Islet precursor cell (in vitro differentiated cells): ENCODE measurements at regions not wholly inside any gene's neighbourhood (a gene's known extent, or its start where the extent isn't known, plus 50 kb on each side); places are given as distances from the start of the nearest gene placed in this dataset.

ENCODE experiments used
- DNase-seq: peaks from one replicate; pipeline ENCODE4 v3.0.0-alpha.2; 2018

DNA sequence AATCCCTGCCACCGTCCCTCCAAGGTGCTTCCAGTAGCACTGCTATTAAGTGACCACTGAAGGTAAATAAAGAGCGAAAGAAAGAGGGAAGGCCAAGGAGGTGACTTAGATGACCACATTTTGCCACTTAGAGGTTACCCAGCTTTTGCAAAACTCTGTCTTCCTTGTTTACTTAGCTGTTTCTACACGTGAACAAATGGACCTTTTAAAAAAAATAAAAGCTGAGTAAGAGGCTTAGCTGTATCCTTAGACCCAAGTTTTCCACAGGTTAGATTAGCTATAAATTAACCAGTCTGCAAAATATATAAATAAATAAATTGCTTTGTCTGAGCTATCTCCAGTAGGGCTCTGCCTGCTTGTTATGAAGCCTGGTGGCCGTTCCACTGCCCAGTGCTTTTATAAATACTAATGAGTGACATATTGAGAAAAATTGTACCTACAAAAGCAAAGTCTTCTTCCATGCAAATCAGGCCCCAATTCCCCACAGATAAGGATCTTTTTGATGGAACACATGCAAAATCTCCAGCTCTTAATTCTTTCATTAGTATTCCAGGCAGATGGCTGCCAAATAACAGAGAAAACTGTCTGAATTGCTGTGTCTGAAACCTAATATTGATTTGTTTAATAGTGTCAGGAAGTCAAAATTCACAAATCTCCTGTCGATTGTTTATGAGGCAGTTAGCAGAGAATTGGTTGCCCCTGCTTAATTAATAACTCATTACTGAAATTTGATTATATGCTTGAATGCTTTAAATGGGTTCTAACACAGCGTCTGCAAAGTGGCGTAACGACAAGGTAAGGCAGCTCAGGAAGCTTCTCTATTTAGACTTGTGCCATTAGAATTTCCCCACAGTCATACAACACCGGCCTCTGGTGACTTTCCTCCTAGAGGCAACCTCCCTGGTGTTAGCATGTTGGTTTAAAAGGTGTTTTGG, 176.7 kb downstream of the EMX2 start:
- no peak for DNase-seq

DNA sequence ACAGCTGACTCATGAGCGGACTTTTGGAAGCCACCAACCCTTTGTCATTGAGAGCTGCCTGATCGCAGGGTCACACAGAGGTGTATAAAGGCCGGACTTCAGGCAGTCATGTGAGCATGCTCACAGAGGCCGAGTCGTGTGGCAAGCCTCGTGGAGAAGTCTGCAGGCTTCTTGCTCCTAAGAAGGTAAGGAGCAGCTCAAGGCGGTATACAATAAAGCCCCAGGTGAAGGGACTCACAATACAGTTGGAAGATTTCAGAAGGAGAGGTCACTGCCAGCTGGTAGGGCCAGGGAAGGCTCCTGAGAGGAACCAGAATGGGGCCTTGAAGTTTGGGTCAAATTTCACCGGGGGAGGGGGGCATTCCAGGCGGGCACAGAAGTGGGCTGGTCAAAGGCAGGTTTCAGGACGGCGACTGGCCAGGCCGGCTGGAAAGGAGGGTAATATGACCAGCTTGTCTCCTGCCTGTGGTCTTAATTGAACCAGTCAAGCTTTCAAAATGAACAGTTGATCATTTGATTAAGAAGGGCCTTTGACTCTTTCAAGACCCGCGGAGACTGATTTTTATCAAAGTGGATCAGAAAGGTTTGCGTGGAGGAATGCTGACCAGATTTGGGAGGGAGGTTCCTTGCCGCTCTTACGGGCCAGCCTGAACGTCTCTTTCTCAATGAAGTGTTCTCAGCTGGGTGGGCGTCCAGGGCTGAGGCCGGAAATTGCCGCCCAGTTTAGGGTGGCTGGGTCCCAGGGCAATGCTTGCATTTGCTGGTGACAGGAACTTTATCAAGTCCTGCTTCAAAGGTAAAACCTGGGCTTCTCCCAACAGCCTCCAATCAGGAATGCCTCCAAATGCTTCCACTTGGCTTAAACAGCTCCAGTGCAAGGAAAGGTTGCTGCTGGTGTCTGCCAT, 178.6 kb downstream of the EMX2 start:
- DNase-seq: peak; percentile 82

DNA sequence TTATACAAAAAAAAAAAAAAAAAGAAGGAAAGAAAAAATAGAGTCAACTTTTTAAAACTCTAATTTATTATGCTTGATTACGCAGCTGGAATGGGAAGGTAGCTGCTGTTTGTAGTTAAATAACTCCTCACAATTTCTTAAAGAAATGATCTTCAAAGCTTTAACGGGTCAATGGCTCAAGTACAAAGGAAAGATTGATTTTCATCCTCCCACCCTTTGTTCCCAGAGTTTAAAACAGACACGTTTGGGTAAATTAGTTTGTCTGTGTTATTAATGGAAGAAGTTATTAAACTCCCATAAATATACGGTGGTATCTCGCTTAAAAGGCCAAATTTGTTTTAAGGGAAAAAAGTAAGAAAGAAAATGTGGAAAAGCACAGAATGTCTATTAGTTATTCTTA, 179.3 kb downstream of the EMX2 start:
- DNase-seq: no peak

DNA sequence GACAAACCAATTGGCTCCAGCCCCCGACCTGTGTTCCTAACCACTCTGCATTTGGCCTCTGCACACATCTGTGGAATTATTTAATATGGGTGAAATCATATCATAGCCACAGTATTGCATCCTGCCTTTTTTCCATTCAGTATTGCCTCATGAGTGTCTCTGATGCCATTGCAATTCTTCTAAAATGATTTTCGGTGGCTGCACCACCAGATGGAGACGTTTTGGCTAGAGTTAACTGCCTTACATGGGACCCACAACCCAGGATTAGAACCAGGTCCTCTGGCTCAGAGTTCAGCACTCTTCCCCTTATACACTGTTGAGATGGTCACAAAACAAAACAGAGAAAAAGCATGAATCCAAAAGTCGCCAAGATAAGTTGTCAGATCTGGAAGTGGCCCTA, 180.8 kb downstream of the EMX2 start:
- DNase-seq: no peak

DNA sequence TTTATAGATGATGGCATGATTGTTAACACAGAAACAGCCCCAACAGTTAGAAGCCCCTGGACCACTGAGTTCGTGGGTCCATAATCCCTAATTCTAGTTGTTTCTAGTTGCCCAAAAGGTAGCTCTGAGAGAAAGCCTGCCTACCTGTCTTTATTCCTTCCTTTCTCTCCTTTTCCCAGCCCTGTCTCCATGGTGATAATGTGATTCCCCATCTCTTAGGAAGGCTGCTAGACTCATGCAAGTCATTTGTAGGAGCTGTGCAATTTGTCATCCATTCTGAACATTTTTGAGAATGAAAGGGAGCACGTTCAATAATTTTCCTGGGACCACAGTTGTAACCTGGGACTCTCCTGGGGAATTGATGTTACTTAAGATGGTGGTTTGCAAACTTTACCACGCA, 183.4 kb downstream of the EMX2 start:
- no peak for DNase-seq

DNA sequence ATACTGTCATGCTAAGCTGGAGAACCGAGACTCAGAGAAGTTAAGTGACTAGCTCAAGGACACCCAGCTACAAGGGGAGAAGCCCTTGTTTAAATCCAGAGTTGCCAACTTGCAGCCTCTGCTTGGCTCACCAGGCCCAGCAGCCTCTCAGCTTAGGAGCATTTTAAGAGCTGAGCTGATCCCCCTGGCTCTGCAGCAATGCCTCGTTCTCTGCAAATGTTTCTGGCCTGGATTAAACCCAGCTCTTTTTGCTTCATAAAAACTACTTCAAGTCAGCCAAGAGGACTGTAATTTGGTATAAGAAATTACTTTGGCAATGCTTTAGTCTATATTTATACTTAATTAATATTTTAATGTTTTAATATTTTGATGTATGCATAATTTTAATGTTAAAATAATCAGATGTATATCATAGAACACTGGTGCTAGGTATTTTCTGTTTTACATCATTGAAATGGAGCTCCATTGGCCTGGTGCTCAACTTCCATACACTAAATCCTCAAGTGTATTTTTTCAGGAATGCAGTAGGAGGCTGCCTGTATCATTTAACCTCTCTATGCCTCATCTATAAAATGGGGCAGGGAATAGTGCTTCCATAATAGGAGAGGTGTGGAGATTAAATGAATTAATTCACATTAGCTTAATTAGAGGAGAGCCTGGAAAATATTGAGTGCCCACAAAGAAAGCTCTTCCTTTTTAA, 184.2 kb downstream of the EMX2 start:
- DNase-seq: no peak

DNA sequence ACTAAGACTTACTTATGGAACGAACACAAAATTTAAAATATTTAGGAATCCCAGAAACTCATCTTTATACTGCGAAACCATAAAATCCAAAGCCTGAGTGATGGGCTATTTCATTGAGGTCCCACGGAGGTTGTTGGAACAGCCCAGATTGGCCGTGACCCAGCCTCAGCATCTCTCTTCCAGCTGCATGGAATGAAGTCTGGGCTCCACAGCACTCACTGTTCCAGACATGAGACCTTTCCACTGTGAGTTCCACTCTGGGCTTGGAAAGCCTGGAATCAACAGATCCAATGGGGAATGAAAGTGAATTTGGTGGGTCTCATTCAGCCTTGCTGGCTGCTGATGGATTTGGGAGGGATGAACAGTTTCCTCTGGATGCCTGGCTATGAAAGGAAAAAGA, 184.9 kb downstream of the EMX2 start:
- DNase-seq: no peak

DNA sequence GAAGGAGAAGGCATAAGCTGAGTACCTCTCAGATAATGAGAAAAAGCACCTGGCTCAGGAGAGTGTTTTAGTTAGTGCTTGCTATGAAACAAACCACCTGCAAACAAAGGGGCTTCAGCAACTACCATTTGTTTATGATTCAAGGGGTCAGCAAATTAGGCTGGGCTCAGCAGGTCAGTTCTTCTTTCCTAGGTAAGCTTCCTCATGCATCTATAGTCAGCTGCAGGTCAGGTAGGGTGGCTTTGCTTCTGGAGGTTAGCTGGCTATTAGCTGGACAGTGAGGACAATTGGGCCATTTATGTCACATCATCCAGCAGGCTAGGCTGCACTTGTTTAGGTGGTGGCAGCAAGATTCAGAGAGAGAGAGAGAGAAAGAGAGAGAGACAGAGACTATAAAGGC, 185.5 kb downstream of the EMX2 start:
- DNase-seq: peak; percentile 13

DNA sequence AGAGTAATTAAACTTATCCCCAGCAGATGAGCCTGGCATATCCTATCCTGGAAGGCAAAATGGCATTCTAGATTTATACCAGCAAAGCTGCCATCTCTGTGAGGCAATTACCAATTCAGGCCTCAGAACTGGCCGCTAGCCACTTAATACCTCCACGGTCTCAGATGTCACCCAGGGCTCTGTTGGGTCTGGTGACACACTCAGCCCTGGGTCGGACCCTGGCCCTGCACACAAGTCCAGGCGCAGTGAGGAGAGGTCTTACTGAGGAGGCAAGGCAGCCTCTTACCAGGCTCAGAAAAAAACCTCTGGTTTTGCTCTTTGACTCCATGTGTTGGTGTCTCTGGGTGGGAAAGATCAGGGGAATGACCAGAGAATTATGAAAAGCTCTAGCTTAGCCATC, 186.6 kb downstream of the EMX2 start:
- DNase-seq: peak; percentile 27

DNA sequence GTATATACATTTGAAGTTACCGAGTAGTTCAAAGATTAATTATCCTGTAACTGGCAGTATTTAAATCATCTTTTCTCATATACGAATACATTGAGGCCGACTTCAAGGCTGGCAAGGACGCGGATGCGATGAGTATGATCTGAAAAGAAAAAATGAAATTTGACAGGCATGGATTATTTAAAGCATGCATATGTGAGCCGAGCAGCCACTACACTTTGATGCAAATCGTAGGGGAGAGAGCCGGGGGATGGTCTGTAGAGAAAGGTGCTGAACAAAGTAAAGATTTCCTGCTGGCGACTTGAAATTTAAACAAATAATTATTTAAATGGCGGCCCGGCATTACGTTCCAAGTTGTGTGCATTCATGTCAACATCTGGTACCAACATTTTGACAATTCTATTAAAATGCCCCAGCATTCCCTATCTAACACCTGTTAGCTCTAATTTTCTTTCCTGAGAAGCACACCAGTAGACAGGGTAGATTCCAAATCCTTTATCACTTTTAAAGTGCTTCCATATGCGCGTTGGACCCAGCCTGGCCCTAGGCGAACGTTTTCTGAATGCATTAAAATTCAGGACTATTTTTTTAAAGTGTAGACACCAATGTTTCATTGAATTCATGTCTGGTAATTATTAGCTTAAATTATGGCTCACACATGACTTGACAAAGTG, 188.7 kb downstream of the EMX2 start:
- no peak for DNase-seq

DNA sequence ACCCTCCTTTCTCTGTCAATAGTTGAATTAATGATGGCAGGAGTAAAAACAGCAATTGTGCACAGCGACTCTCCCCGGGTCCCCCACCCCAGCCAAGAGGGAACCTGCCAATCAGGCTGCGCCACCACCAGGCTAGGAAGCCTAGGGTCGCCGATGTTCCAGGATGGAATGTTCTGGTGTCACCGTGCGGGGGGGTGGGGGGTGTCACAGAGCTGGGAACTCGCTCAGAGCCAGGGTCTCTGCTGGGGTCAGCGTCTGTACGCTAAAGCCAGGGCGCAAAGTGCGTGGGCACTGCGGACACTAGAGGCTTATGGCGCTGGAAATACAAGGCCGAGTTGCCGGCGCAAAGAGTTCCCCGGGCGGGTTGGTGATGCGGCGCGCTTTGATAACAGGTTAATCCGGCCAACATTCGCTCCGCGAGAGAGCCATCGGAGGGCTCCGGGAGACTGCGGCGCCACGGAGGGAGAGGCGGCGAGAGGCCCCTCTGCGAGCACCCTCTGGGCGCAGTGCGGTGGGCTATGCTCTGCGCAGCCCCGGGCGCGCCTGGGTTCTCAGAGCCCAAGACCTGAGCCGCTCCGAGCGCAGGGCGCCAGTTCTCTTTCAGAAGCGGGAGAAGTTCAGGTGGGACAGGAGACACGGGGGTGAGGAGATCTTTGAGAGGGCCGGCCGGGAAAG, 192.3 kb downstream of the EMX2 start:
- DNase-seq: peak; percentile 74

DNA sequence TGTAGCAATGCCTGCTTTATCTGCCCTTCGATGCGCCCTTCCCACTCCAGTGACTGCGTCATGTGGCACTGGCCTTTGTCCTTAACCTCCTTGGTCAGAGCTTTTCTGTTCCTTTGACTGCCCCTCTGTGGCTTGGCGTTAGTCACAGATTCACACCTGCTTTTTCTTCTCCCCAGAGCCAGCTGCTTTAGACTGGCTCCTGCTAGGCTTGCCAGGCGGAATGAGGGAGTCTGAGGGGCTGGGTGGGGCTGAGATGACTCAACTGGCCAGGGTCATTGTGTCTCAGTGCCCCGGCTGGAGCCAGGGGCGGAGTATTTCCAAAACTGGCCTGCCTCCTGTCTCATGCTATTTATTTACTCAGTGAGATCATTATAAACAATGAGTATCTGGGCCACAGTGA, 194.1 kb downstream of the EMX2 start:
- DNase-seq: peak; percentile 68

DNA sequence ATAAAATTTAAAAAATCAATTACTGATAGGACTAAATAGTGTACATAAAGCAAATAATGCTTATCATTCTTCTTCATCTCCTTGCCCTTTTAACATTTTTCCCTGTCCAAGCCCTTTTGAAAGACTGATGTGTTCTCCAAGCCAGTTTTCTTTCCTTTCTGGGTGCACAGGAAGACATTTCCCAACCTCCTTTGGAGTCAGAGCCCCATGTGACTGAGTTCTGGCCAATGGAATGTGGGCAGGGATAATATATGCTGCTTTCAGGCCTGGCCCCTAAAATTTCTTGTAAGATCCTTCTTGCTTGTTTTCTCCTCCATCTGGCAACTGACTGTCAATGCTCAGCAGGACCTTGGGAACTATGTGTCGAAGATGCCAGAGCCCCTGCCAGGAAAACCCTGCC, 197.5 kb downstream of the EMX2 start:
- no peak for DNase-seq

DNA sequence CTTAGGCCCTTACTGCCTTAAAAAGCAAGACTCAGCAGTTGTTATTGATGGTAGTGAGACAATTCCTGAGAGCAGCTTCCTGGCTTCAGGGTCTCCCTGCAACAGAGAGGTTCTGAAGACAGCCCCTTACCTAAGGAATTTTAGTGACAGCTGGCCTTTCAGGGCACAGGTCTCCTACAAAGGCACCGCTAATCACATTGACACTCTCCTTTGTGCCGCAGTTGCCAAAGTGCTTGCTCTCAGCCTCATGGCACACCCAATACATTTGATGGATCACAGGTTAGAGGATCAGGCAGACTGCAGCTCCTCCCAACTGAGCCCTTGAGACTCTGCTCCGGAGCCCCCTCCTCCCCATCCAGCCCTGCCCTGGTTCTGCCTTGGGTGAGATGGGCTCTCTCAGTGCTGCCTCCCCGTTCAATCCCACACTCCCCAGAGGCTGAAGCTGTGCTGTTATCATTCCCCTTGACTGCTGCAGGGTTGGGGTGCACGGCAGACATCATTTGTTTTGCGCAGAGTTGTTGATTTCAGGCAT, 198.2 kb downstream of the EMX2 start:
- peak; percentile 34 for DNase-seq

DNA sequence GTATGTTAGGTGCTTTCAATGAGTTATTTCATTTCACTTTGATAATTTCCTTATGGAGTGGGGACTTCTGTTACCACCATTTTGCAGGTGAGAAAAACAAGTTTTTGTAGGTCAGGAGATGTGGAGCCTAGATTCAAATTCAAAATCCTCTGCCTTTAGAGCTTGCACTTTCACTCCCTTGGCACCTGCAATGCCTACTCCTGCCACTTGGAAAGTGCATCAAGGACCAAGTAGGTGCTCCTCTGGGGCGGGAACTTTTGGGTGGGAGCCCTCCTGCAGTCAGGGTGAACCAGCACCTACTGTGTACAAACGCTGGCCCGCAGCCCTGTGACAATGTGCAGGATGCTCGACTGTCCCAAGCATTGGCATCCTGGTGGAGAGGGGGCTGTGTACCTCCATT, 199.0 kb downstream of the EMX2 start:
- peak; percentile 50 for DNase-seq

DNA sequence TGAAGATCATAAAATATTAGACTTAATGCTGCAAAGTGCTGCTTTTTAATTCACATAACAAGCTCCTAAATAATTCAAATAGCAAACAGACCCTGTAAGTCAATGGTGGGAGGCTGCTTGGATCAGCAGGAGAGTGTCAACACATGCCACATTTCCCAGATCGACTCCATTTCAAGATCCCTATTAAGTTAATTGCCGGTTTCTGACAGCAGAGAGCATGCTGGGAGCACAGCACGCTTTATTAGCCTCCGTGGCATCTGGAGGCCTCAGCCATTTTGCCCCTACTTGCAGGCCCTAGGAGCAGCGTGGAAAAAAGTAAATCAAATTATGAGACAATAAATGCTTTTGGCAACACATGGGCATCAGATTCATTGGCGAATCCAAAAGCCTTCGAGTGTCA, 201.0 kb downstream of the EMX2 start:
- DNase-seq: no peak

DNA sequence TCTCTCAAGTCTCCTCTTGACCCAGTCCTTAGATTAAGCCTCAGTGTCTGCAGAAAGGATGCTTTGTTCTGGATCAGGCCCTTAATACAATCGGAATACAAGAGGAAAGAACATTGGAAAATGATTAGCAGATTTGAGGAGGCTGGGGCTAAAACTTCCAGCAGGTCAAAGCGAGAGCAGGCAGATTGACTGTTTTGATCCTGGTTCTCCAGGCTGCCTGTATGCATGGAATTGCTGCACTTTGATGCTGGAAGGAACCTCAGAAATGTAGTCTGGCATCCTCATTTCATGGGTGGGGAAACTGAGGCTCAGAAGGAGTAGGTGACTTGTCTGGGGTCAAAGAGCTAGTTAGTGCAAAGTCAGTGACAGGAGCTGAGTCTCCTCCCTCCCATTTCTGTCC, 202.8 kb downstream of the EMX2 start:
- no peak for DNase-seq

DNA sequence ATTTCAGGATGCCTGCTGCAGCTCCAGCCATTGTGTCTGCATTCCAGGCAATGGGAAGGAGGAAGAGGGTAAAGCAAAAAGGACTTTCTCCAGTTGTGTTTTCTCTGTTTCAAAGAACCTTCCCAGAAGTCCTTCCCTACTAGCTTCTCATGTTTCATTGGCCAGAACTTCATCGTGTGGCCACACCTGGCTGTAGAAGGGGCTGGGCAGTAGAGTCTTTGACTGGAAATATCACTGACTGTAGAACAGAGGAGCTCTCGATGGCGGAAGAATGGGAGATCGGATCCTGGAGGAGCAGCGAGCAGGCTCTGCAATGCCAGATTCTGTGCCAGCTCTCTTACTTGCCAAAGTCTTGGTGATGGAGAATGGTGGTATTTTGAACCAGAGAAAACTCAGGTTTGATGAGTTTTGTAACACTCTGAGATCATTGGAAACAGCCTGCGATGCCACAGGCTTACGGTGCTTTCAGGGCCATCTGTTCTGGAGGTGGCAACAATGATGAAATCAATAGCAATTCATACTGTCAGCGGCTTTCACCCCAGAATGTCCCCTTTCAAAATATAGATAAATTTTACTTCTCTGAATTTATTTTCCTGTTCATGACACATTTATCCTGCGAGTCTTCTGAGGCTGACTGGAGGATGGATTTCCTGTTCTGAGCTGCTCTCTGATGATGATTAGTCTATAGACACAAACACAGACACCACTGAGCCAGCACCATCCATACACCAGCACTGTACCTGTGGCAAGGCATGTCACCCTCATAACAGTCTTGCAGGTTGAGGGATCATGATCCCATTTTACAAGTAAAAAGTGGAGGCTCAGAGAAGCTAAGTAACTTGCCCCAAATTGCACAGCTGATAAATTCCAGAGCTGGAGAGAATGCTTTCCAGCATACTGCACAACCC, 204.2 kb downstream of the EMX2 start:
- DNase-seq: no peak

DNA sequence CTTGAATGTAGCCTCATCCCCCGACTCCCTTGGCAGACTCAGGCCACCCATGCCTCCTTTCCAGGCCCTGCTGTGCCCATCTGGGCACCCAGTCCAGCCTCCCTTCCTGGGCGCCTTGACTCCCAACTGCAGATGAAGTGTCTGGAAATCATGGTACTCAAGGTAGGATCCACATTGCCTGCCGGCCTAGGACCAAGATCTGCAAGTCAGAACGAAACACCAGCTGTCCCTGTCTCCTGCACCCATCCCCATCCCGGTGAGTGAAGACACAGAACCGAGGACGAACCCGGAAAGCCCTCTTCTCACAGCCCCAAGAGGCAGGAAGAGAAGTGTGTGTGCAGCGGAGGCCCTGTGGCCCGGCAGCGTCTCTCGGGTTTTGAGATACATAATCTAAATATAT, 205.1 kb downstream of the EMX2 start:
- no peak for DNase-seq

DNA sequence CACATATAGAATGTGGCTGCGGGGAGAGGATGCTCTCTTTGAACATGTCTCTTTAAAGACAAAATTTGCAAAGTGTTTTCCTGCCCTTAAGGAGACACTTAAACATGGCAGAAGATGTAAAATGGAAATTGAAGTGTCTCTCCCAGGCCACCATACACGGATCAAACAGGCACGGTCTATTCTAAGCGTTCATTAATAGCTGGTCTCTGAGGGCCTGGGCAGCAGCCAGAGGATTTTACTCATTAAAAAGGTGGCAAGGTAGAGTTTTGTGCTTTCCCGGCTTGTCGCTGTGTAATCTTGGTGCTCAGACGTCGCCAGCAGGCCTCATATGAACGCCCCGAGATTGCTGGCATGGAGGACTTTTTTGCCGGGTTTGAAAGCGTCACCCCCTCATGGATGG, 205.5 kb downstream of the EMX2 start:
- DNase-seq: no peak

DNA sequence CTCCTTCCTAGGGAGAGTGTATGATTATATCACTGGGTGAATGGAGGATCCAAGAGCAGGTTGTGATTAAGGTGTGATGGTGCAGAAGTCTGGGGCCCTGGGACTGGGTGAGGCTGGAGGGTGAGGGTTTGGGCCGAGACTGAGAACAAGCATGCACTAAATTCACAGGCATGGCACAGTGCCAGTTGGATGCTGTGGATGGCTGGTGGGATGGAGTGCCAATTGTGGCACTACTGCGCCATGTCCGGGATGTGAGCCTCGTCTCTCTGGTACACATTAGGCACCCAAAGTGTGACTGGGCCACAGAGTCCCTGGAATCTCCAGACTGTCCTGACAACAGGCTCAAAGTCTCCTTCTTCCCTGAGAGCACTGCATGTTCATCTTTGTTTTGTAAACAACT, 208.1 kb downstream of the EMX2 start:
- DNase-seq: no peak
